SK-N-SH treated with all-trans-retinoic acid at 6 μM for 48 hours (cell line): ENCODE measurements at regions not wholly inside any gene's neighbourhood (a gene's known extent, or its start where the extent isn't known, plus 50 kb on each side); places are given as distances from the start of the nearest gene placed in this dataset.

Experiments
- ATAC-seq: fragments of 200-7000 bp; cut with Tn5 transposase; 3 replicates; pipeline ENCODE4 v1.9.1; 2020; ENCODE audit warnings: mild to moderate bottlenecking, moderate library complexity
- ARNTL ChIP-seq: fragments of 450-650 bp; formaldehyde crosslinking; IDR thresholded peaks from 2 replicates; pipeline ENCODE4 v1.5.0; 2020; ENCODE audit warnings: low read depth, mild to moderate bottlenecking, moderate library complexity, borderline replicate concordance
- BACH2 ChIP-seq: fragments of 250-450 bp; sonication (Bioruptor Pico); IDR thresholded peaks from 2 replicates; pipeline ENCODE4 v1.9.0; 2021; ENCODE audit warnings: mild to moderate bottlenecking, borderline replicate concordance
- ESRRG ChIP-seq: fragments of 250-450 bp; sonication (Bioruptor Pico); IDR thresholded peaks from 2 replicates; pipeline ENCODE4 v1.6.1; 2021; ENCODE audit warnings: mild to moderate bottlenecking
- GLIS3 ChIP-seq: fragments of 250-450 bp; sonication (Bioruptor Pico); IDR thresholded peaks from 2 replicates; pipeline ENCODE4 v1.5.0; 2020; ENCODE audit warnings: mild to moderate bottlenecking, moderate library complexity
- ISL1 ChIP-seq: fragments of 250-450 bp; sonication (Bioruptor Pico); IDR thresholded peaks from 2 replicates; pipeline ENCODE4 v2.1.2; 2022; ENCODE audit warnings: mild to moderate bottlenecking, moderate library complexity
- PPARA ChIP-seq: fragments of 250-450 bp; sonication (Bioruptor Pico); IDR thresholded peaks from 2 replicates; pipeline ENCODE4 v1.5.0; 2020; ENCODE audit warnings: mild to moderate bottlenecking, borderline replicate concordance
- RARB ChIP-seq: fragments of 250-450 bp; sonication (Bioruptor Pico); IDR thresholded peaks from 2 replicates; pipeline ENCODE4 v1.8.0; 2021; ENCODE audit warnings: mild to moderate bottlenecking, moderate library complexity
- SNAI2 ChIP-seq: fragments of 250-450 bp; sonication (Bioruptor Pico); IDR thresholded peaks from 2 replicates; pipeline ENCODE4 v1.5.0; 2020; ENCODE audit warnings: mild to moderate bottlenecking, moderate library complexity
- TCF4 ChIP-seq: fragments of 250-450 bp; sonication (Bioruptor Pico); IDR thresholded peaks from 2 replicates; pipeline ENCODE4 v1.8.0; 2021; ENCODE audit warnings: mild to moderate bottlenecking, moderate library complexity, borderline replicate concordance
- TOX ChIP-seq: fragments of 250-450 bp; sonication (Bioruptor Pico); IDR thresholded peaks from 2 replicates; pipeline ENCODE4 v1.8.0; 2021; ENCODE audit warnings: mild to moderate bottlenecking, moderate library complexity, borderline replicate concordance
- ZC3H10 ChIP-seq: fragments of 250-450 bp; sonication (Bioruptor Pico); IDR thresholded peaks from 2 replicates; pipeline ENCODE4 v1.5.1; 2021; ENCODE audit warnings: mild to moderate bottlenecking, moderate library complexity
- ZNF565 ChIP-seq: fragments of 450-650 bp; formaldehyde crosslinking; conservative IDR thresholded peaks from 2 replicates; pipeline ENCODE4 v1.5.0; 2020; ENCODE audit warnings: low read depth, mild to moderate bottlenecking, moderate library complexity
- ZNF70 ChIP-seq: fragments of 450-650 bp; formaldehyde crosslinking; IDR thresholded peaks from 2 replicates; pipeline ENCODE4 v1.5.0; 2020; ENCODE audit warnings: mild to moderate bottlenecking, moderate library complexity
- ZNF8 ChIP-seq: fragments of 450-650 bp; formaldehyde crosslinking; IDR thresholded peaks from 2 replicates; pipeline ENCODE4 v1.5.0; 2020; ENCODE audit warnings: mild to moderate bottlenecking, moderate library complexity
- TF ChIP-seq, protein P1 (sequence below): fragments of 250-450 bp; sonication (Bioruptor Pico); IDR thresholded peaks from 2 replicates; pipeline ENCODE4 v1.5.0; 2020; ENCODE audit warnings: mild to moderate bottlenecking, moderate library complexity
- TF ChIP-seq, protein P2 (sequence below): fragments of 250-450 bp; sonication (Bioruptor Pico); IDR thresholded peaks from 2 replicates; pipeline ENCODE4 v1.5.1; 2020; ENCODE audit warnings: low read depth, mild to moderate bottlenecking, moderate library complexity
- TF ChIP-seq, protein P3 (sequence below): fragments of 250-450 bp; sonication (Bioruptor Pico); IDR thresholded peaks from 2 replicates; pipeline ENCODE4 v1.5.1; 2021; ENCODE audit warnings: mild to moderate bottlenecking, moderate library complexity
- TF ChIP-seq, protein P4 (sequence below): fragments of 250-450 bp; sonication (Bioruptor Pico); IDR thresholded peaks from 2 replicates; pipeline ENCODE4 v1.8.0; 2021; ENCODE audit warnings: low read depth, mild to moderate bottlenecking, moderate library complexity, borderline replicate concordance
- TF ChIP-seq, protein P5 (sequence below): fragments of 250-450 bp; sonication (Bioruptor Pico); IDR thresholded peaks from 2 replicates; pipeline ENCODE4 v1.8.0; 2020; ENCODE audit warnings: mild to moderate bottlenecking, moderate library complexity, borderline replicate concordance

DNA sequence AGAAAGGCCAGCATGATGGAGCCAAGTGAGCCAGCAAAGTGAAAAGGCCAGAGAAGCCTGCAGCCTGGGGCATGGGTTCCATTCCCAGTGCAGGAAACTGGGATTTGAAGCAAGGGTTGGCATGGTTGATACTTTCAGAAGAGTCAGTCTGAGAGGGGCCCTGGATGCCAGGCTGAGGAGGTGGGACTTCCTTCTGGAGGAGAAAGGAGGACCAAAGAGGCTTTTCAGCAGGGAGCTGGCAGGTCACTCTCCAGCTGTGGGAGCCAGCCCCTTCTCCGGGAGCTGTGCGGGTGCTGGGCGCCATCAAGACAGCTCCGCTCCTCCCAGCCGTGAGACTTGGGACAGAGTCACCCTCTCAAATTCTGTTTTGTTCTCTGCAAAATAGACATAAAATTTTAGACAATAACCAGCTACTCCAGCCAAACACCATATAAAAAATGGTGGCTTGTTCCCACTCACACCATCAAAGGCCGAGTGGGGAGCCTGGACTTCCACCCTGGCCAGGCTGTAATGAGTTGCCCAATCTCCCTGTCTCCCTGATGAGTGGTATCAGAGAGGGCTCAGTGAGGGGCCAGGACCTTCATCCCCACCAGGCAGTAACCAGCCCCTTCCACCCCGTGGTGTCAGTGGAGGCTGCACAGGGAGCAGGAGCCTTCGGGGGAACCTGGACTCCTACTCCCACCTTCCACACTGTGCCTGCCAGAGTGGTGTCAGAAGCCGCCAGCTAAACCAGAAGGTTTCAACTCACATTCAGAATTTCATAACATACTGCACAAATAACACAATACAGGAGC is 133.6 kb upstream of the RET start:
- TF ChIP-seq TOX (CRISPR knock-in tag) (no peak), GLIS3 (CRISPR knock-in tag) (no peak), ZNF8 (CRISPR knock-in tag) (no peak), ESRRG (CRISPR knock-in tag) (no peak), TCF4 (CRISPR knock-in tag) (no peak), ARNTL (no peak), RARB (CRISPR knock-in tag) (no peak), ZC3H10 (CRISPR knock-in tag) (no peak), ISL1 (CRISPR knock-in tag) (no peak), PPARA (CRISPR knock-in tag) (no peak), ZNF565 (CRISPR knock-in tag) (no peak), ZNF70 (CRISPR knock-in tag) (no peak)
- TF ChIP-seq, protein P1, sequence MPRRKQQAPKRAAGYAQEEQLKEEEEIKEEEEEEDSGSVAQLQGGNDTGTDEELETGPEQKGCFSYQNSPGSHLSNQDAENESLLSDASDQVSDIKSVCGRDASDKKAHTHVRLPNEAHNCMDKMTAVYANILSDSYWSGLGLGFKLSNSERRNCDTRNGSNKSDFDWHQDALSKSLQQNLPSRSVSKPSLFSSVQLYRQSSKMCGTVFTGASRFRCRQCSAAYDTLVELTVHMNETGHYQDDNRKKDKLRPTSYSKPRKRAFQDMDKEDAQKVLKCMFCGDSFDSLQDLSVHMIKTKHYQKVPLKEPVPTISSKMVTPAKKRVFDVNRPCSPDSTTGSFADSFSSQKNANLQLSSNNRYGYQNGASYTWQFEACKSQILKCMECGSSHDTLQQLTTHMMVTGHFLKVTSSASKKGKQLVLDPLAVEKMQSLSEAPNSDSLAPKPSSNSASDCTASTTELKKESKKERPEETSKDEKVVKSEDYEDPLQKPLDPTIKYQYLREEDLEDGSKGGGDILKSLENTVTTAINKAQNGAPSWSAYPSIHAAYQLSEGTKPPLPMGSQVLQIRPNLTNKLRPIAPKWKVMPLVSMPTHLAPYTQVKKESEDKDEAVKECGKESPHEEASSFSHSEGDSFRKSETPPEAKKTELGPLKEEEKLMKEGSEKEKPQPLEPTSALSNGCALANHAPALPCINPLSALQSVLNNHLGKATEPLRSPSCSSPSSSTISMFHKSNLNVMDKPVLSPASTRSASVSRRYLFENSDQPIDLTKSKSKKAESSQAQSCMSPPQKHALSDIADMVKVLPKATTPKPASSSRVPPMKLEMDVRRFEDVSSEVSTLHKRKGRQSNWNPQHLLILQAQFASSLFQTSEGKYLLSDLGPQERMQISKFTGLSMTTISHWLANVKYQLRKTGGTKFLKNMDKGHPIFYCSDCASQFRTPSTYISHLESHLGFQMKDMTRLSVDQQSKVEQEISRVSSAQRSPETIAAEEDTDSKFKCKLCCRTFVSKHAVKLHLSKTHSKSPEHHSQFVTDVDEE (CRISPR knock-in tag), result no peak
- TF ChIP-seq, protein P2, sequence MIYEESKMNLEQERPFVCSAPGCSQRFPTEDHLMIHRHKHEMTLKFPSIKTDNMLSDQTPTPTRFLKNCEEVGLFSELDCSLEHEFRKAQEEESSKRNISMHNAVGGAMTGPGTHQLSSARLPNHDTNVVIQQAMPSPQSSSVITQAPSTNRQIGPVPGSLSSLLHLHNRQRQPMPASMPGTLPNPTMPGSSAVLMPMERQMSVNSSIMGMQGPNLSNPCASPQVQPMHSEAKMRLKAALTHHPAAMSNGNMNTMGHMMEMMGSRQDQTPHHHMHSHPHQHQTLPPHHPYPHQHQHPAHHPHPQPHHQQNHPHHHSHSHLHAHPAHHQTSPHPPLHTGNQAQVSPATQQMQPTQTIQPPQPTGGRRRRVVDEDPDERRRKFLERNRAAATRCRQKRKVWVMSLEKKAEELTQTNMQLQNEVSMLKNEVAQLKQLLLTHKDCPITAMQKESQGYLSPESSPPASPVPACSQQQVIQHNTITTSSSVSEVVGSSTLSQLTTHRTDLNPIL (CRISPR knock-in tag), result no peak
- TF ChIP-seq, protein P3, sequence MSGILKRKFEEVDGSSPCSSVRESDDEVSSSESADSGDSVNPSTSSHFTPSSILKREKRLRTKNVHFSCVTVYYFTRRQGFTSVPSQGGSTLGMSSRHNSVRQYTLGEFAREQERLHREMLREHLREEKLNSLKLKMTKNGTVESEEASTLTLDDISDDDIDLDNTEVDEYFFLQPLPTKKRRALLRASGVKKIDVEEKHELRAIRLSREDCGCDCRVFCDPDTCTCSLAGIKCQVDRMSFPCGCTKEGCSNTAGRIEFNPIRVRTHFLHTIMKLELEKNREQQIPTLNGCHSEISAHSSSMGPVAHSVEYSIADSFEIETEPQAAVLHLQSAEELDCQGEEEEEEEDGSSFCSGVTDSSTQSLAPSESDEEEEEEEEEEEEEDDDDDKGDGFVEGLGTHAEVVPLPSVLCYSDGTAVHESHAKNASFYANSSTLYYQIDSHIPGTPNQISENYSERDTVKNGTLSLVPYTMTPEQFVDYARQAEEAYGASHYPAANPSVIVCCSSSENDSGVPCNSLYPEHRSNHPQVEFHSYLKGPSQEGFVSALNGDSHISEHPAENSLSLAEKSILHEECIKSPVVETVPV (CRISPR knock-in tag), result no peak
- no peak for ATAC-seq

DNA sequence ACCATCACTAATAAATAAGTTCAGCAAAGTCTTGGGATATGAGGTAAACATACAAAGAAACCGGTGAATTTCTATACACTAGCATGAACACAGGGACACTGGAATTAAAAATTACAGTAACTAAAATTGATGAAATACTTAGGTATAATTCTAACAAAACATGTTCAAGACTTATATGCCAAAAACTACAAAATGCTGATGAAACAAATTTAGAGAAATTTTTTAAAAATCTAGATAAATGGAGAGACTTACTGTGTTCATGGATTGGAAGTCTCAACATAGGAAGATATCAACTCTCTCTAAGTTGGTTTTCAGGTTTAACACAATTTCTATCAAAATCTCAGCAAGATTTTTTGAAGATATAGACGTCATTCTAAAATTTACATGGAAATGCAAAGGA is 128.8 kb upstream of the RET start:
- no peak for TF ChIP-seq ZNF70 (CRISPR knock-in tag)
- no peak for TF ChIP-seq ESRRG (CRISPR knock-in tag)
- TF ChIP-seq ARNTL, result no peak
- TF ChIP-seq ZC3H10 (CRISPR knock-in tag), result no peak
- TF ChIP-seq BACH2 (CRISPR knock-in tag), result no peak
- TF ChIP-seq ZNF8 (CRISPR knock-in tag), result no peak
- TF ChIP-seq, protein P1 (CRISPR knock-in tag), result no peak
- TF ChIP-seq PPARA (CRISPR knock-in tag), result no peak
- TF ChIP-seq, protein P3 (CRISPR knock-in tag), result no peak
- no peak for TF ChIP-seq RARB (CRISPR knock-in tag)
- no peak for TF ChIP-seq TCF4 (CRISPR knock-in tag)
- TF ChIP-seq SNAI2 (CRISPR knock-in tag), result no peak
- no peak for TF ChIP-seq ZNF565 (CRISPR knock-in tag)
- TF ChIP-seq, protein P4, sequence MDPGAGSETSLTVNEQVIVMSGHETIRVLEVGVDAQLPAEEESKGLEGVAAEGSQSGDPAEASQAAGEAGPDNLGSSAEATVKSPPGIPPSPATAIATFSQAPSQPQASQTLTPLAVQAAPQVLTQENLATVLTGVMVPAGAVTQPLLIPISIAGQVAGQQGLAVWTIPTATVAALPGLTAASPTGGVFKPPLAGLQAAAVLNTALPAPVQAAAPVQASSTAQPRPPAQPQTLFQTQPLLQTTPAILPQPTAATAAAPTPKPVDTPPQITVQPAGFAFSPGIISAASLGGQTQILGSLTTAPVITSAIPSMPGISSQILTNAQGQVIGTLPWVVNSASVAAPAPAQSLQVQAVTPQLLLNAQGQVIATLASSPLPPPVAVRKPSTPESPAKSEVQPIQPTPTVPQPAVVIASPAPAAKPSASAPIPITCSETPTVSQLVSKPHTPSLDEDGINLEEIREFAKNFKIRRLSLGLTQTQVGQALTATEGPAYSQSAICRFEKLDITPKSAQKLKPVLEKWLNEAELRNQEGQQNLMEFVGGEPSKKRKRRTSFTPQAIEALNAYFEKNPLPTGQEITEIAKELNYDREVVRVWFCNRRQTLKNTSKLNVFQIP (CRISPR knock-in tag), result no peak
- TF ChIP-seq GLIS3 (CRISPR knock-in tag), result no peak
- TF ChIP-seq, protein P2 (CRISPR knock-in tag), result no peak
- TF ChIP-seq, protein P5, sequence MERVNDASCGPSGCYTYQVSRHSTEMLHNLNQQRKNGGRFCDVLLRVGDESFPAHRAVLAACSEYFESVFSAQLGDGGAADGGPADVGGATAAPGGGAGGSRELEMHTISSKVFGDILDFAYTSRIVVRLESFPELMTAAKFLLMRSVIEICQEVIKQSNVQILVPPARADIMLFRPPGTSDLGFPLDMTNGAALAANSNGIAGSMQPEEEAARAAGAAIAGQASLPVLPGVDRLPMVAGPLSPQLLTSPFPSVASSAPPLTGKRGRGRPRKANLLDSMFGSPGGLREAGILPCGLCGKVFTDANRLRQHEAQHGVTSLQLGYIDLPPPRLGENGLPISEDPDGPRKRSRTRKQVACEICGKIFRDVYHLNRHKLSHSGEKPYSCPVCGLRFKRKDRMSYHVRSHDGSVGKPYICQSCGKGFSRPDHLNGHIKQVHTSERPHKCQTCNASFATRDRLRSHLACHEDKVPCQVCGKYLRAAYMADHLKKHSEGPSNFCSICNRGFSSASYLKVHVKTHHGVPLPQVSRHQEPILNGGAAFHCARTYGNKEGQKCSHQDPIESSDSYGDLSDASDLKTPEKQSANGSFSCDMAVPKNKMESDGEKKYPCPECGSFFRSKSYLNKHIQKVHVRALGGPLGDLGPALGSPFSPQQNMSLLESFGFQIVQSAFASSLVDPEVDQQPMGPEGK (CRISPR knock-in tag), result no peak
- TF ChIP-seq ISL1 (CRISPR knock-in tag), result no peak
- TF ChIP-seq, all 23 proteins: peak for 0
- no peak for ATAC-seq
